GM18499 (cell line): ENCODE measurements at regions not wholly inside any gene's neighbourhood (a gene's known extent, or its start where the extent isn't known, plus 50 kb on each side); places are given as distances from the start of the nearest gene placed in this dataset.

Experiments used
- ATAC-seq: cut with Tn5 transposase; IDR thresholded peaks from one replicate; pipeline ENCODE4 v1.9.1; 2021; ENCODE audit warnings: moderate number of reproducible peaks; ENCODE audit not compliant: insufficient read depth, unreplicated experiment

- ATAC-seq: no peak
Observed at GRCh38 chr13:71096421-71096820, 770.6 kb downstream of the DACH1 start.

GRCh38 chr13:71090990-71091389 lies 776.0 kb downstream of the DACH1 start:
- ATAC-seq: no peak

- ATAC-seq: no peak
Observed at GRCh38 chr13:71089056-71089455, 777.9 kb downstream of the DACH1 start.

- ATAC-seq: no peak
Observed at GRCh38 chr13:71087432-71087831, 779.6 kb downstream of the DACH1 start.

GRCh38 chr13:71087006-71087405 lies 780.0 kb downstream of the DACH1 start:
- ATAC-seq: no peak

GRCh38 chr13:71082631-71083030 lies 784.4 kb downstream of the DACH1 start:
- ATAC-seq: no peak

- no peak for ATAC-seq
Observed at GRCh38 chr13:71079638-71080037, 787.4 kb downstream of the DACH1 start.

GRCh38 chr13:71068041-71068440 lies 799.0 kb downstream of the DACH1 start:
- no peak for ATAC-seq

- no peak for ATAC-seq
Observed at GRCh38 chr13:71067165-71067815, 799.7 kb downstream of the DACH1 start.

GRCh38 chr13:71056581-71056980 lies 810.4 kb downstream of the DACH1 start:
- no peak for ATAC-seq

GRCh38 chr13:71055644-71056043 lies 811.4 kb downstream of the DACH1 start:
- ATAC-seq: no peak

- ATAC-seq: no peak
Observed at GRCh38 chr13:71055047-71055446, 812.0 kb downstream of the DACH1 start.

- peak; percentile 88 for ATAC-seq
Observed at GRCh38 chr13:71054358-71054757, 812.6 kb downstream of the DACH1 start.

- ATAC-seq: no peak
Observed at GRCh38 chr13:71051573-71051972, 815.4 kb downstream of the DACH1 start.

GRCh38 chr13:71046360-71047079 lies 820.5 kb downstream of the DACH1 start:
- no peak for ATAC-seq

- no peak for ATAC-seq
Observed at GRCh38 chr13:71045101-71045500, 821.9 kb downstream of the DACH1 start.

- ATAC-seq: no peak
Observed at GRCh38 chr13:71039440-71039839, 827.6 kb downstream of the DACH1 start.

- no peak for ATAC-seq
Observed at GRCh38 chr13:71034018-71034417, 833.0 kb downstream of the DACH1 start.

GRCh38 chr13:71033026-71033425 lies 834.0 kb downstream of the DACH1 start:
- ATAC-seq: no peak

GRCh38 chr13:71030784-71031183 lies 836.2 kb downstream of the DACH1 start:
- no peak for ATAC-seq

GRCh38 chr13:71028884-71029283 lies 838.1 kb downstream of the DACH1 start:
- ATAC-seq: no peak

- ATAC-seq: peak; percentile 56
Observed at GRCh38 chr13:71021825-71022422, 845.1 kb downstream of the DACH1 start.
